NOMO-1 treated with dmso at 0.1 percent for 144 hours (cell line): ENCODE measurements at regions not wholly inside any gene's neighbourhood (a gene's known extent, or its start where the extent isn't known, plus 50 kb on each side); places are given as distances from the start of the nearest gene placed in this dataset.

Experiments
- DNase-seq: peaks from one replicate; lab custom pipeline; 2025; ENCODE audit not compliant: unreplicated experiment; lab: John Stamatoyannopoulos, UW

DNA sequence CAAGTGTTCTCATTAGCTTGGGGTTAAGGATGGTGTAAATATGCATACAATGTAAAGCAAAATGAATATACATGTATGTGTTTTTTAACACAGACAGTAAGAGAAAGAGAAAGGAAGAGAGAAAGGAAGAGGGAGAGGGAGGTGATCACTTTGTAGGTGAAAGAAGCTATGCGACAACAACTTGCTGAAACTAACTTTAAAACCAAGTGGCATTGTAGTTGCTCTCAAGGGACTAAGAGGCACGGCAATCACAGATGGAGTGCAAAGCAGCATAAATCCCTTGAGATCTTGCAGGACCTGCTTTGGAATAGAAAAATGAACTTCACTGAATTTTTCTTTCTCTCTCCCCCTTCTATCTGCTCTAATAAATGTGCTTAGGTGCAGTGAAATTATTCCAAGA is 1665.0 kb upstream of the TENM3 start:
- DNase-seq: no peak

DNA sequence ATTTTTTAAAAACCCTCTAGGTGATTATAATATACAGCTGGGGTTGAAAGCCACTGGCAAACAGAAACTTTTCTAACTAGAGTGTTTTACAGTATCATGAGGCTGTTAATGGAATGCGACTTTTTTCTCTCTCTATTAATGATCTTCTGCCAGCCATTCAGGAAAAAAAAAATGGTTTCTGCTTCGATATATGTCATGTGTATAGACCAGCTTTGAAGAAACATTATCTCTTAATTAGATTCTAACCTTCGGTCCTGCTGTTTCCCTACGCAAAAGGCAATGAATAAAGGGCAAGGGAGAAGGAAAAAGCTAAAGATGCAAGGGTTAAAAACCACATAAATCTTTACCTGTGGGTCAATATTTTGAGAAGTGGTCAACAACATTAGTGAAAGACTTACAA is 1662.1 kb upstream of the TENM3 start:
- DNase-seq: no peak

DNA sequence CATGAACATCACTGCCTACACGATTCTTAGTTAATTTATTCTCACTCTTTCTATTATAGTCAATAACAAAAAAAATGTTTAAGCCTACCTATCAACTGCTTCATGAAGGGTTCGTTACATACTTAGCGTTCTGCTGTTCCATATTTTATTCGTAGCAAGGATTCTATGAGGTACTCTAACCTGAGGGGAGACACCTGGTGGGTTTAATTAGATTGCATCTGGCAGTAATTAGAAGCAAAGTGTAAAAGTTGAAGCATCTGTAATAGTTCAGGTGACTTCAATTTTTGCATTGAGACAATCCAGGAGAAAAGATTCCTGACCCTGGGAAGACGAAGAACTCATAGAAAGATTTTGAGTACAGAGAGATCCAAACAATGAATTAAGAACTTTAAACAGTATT is 1655.8 kb upstream of the TENM3 start:
- no peak for DNase-seq

DNA sequence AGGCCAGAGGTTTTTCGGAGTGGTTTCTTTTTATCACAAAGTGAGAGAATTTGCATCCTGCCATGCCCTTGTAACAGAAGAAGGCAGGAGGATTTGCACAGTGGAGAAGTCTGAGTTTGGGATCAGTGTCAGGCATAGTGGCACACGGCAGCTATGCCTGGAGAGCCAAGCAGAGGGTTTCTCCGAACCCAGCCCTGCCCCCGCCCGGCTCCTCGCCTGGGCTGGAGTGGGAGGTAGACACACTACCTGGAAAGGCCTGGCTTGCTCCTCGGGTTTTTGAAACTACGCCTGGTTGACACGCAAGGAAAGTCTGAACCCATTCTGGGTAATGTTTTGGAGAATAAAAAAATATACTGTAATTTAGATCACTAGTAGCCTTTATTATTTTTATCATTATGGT is 1653.6 kb upstream of the TENM3 start:
- DNase-seq: no peak

DNA sequence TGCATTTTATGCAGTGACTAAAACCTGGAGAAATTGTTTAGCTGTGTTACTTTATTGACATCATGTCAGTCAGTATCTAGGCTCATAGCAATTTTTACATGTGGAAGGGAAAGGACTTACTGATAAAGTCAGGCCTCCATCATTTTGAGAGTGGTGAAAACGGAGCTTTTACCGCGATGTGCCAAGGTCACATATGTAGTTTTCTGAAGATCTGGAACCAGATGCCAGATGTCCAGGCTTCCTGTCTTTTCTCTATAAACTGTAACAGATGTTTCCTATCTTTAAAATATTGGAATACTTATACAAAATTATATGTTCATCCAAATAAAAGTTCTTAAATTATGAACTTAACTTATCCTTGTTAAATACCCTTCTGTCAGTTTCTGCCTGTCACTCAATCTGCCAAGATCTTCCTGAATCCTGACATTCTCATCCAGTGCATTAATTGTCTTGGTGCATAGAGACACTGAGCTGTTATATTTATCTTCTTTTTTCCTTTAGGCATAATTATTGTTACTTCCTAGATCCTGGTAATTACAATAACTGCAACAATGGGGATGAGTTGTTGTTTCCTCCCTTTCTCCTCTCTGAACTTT is 1646.2 kb upstream of the TENM3 start:
- DNase-seq: no peak

DNA sequence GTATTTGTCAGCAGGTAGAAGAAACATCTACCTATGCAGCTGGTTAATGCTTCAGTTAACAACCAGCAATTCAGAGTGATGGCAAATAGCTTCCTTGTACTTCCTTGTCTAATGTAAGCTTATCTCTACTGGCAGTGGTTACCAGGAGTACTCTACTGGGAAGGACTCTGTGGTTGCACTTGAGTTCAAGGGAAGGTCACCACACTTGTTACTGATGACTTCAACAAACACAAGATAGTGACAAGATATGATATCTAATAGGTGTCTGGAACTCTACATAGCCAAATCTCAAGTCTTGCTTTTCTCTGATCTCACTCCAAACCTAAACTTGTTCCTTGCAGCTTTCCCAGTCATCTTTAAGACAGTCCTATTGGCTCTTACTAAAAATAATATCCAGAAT is 1644.9 kb upstream of the TENM3 start:
- DNase-seq: no peak

DNA sequence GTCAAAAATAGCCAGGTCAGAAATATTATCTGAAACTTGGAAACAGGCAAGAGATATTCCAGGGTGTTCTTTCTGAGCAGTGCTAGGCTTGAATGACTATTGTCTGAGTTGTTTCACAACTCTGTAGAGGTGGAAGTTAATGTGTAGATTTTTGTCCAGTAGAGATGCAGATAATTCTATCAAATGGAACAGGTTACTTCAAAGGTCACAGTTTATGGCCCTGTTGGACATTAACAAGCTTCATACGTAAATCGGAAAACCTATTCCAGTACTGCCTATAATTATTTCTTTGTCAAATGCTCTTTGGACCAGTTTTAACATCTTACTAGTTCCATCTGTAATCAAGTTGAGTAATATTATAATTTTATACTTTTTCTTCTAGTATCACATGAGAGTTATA is 1639.4 kb upstream of the TENM3 start:
- no peak for DNase-seq

DNA sequence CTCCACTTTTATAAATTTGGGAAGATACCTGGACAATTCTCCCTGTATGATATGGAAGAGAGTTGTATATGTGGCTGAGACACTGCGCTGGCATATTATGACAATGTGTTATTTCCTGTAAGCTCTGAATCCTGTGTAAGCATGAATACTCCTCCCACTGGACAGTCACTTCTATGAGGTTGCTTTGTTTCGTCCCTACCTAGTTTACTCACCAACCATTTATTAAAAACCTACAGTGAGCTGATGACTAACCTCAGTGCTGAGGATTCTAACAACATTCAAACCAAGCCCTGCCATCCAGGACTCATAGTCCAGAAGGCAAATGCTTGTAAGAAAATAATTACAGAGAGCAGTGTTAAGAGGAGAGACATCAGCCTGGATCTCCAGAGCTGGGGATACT is 1632.9 kb upstream of the TENM3 start:
- DNase-seq: no peak

DNA sequence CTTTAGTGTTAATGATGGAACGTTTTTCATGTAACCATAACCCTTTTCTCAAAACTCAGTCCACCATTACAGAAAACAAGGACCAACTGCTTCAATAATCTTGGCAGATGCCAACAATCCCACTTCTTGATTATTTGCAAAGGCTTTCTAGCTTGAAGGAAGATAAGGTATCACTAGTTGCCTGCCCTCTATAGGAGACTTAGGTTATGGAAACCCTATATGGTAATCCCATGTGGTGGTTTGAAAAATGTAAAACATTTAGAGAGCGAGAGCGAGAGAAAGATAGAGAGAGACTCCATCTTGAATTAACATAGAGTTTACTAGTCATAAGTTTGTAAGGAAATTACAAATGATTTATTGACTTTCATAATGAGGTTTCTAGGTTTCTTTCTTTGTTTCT is 1627.5 kb upstream of the TENM3 start:
- DNase-seq: no peak

DNA sequence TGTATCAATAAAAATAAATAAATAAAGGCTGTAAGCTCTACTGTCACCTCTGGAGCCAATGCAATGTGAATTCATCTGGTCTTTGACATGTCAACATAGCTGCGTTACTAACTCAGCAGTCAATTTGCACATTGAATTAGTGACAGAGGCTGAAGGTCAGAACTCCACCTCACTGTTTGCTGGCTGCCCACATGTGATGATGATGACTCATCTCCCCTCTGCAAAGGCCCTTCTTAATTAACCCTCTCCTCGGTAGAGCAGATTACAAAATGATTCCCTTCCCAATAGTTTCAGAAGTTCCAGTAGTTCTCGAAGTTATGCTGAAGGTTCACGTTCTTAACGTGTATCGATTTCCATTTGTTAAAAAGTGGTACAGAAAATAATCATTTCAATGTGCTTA is 1626.0 kb upstream of the TENM3 start:
- DNase-seq: no peak

DNA sequence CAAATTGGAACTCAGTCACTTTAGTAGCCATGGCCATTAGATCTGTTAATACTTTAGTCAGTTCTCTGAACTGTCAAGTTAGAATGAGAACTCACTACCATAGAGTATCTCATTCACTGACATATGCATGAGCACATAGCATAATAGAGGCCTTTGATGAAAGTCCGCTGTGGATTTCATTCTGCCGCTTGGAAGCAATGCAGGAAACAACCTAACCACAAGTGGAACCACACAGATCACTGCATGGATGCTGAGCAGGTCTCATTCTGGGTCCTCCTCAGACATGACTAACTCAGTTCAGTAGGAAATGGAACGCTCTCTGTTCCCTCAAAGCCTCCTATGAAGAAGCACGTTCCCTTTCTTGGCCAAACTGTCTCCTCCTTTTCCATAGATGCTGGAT is 1624.8 kb upstream of the TENM3 start:
- DNase-seq: no peak

DNA sequence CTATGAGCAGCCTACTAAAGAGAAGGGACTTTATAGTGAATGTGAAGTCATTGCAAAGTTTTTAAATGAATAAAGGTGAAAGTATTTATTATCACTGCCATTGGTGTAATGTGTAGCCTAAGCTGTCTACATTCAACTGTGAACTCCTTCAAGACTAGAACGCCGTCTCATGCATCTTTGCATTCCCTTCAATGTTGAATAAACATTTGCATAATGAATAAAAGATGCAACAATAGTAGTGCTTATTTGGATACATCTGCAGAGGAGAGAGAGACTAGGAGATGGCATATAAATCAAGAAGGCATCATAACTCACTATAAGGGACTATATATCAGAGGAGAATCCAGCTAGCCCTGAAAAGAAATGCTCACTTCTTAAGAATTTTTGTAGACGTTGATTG is 1623.8 kb upstream of the TENM3 start:
- no peak for DNase-seq

DNA sequence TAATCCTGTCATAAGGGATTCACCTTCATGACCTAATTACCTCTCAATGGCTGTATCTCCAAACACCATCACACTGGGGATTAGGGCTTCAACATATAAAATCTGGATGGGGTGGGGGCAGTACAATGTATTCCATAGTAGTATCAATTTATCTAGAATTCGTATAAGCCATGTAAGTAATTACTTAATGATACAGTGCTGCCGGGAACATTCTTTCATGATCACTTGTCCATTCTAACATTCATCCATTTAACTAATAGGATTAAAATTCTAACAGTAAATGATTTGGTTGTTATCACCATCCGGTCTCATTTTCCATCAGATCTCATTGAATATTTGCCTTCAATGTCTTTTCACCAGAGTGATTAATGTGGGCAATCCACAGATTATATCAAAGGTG is 1620.9 kb upstream of the TENM3 start:
- no peak for DNase-seq

DNA sequence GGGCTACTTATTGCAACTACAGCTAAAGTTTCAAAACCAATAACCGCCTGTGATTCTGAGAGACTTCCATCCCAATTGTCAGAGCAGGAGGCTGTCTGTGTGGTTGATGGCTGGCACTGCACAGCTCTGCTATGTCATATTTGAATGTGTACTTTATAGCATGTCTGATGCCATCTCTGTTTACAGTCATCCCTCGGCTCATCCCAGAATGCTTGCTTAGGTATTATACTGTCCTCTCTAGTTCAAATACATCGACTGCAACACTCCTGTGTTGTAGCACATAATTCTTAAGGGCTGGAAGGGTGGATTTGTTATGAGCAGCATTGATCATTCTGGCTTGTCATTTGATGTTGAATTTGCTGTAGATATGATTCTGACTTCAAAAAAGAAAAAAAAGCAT is 1617.5 kb upstream of the TENM3 start:
- no peak for DNase-seq

DNA sequence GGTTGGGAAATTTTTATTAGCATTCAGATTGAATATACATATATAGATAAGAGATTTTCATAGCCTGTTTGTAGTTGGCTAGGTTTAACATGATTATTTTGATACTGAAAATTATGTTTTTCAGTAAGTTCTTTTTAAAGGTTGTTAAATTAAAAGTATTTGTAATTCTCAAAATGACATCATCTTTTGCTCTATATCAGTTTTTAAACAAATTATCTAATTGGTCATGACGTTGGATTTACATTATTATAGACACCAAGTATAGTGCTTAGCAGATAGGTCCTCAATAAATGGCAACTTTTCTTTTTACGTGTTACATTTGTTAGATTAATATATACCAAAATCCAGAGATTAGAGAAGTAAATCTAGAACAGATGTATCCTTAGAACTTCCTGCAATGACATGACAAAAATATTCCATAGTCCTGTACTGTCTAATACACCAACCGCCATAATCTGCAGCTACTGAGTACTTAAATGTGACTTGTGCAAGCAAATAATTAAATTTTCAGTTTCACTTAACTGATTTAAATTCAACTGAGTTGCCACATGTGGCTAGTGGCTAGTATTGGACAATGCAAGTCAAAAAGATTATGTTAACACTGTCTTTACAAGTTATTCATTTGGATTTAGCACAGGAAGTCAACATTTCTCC is 1613.1 kb upstream of the TENM3 start:
- DNase-seq: no peak

DNA sequence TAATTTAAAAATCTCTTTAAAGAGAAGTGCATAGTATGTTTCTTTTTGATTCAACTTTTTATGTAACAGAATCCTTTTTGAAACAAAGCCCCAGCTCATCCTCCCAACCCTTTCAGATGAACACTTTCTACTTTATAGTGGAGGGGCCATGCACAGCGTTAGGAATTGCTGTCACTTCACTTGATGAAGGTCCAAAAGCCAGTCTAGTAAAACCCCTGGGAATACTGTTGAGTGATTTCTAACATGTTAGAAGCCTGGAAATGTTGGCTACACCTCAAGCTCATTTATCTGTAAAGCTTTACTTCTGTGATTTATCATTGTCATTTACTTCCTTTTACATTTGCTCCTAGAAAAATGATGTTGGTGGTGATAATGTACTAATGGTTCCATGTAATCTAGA is 1608.9 kb upstream of the TENM3 start:
- no peak for DNase-seq

DNA sequence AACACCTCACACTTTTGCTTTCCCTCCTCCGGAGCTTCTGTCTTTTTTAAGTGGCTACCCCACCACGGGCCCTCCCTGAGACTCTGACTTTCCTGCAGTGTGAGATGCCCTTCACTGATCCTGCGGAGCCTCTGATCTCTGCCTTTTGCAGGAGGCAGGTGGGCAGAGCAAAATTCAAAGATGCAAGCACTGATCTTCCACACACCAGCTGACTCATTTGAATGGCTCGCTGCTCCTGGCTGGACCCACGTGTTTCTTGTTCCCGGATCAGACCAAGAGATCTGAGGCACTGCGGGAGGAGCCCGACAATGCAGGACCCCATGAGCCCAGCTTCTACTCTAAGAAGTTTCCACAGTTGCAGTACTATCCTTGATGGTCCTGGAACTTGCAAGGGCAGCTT is 1607.9 kb upstream of the TENM3 start:
- no peak for DNase-seq

DNA sequence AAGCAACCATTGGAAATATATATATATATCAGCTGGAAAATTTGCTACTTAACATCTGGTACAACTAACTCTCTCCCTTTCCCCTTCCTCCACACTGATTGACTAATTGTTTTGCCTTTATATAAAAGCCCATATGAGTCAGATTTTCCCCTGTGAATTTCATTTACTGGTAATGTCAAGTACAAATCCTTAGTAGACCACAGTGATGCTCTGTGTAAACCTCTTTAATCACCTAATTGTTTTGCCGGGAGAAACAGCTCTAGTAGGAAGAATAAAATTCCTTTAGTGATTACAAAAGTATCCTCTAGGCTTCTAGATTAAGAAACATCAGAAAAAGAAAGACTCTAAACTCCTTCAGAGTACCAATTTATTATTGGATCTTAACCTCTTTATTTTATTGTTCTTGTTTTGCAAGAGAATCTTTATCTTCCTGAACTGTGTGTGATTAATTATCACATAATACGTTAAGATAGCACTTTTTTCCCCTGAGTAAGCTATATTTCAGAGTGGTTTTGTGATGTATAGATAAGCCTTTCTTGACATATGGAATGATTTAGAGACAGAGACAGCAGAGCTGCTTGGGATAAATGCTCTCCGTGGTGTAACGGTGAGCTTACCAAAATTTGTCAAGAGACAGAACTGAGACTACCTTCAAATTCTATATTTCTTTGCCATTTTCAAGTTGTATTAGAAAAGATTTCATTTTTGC is 1606.4 kb upstream of the TENM3 start:
- no peak for DNase-seq

DNA sequence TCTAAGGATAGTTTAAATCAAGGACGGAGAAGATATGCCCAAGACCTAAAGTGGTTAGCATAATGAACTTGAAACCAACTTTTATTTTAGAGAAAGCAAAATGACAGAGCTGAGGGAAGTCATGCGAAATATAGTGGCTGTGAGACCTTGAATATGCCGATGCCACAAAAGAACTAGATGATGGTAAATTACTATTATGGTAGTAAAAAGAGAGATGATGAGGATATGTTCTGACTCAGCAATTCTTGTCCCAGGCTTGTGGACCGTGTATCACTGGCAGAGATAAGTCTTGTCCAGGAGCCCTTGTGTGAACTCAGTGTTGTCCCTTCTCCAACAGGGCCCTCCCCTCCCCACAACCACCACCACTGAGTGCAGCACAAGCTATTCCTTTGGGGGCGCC is 1605.6 kb upstream of the TENM3 start:
- no peak for DNase-seq

DNA sequence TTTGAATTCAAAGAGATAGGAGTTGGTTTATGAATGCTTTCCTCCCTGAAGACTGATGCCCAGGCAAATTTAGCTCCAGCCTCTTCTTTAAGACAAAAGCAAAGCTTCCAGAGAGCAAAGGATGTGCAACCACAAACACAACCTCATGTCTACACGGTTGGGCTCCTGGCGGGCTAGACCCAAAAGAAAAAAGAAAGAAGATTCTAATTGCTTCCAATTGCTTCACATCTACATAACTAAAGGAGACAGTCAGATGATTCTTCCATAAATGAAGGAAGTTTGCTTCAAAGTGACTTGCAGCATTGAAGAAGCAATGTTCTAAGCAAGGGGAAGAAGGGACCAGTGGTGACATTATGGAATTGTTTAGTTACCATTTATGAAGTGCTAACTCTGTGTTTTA is 1603.0 kb upstream of the TENM3 start:
- DNase-seq: no peak

DNA sequence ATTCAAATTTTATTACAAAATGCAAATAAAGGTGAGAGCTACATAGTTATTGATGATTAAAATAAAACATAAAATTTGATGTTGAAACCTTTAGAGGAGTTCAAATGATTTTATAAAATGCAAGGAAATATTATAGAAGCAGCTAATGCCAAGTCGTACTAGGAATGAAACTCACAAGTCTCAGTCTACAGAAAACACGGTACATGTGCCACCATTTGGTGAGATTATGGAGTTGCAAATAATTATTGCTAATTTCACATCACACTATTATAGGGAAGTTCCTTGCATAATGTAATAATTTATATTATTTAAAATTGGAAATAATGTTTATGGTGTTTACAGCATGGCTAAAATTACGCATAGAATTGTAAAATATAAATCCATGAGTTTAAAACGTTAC is 1601.7 kb upstream of the TENM3 start:
- no peak for DNase-seq

DNA sequence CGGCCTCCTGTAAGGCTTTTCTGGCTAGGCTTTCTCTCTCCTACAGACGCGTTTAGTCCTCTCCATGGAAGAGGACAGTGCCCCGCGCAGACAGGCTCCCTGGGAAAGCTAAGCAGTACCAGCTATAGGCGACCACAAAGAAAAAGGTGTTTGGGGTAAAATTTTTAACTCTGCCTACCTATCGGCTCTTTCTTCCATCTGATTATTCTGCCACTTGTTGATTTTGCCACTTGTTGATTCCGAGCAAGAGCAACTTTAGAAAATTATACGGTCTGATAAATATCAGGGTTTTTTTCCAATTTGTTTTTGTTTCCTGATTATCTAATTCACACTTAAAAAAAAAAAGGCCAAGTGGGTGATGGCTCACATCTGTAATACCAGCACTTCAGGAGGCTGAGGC is 1600.5 kb upstream of the TENM3 start:
- DNase-seq: no peak

DNA sequence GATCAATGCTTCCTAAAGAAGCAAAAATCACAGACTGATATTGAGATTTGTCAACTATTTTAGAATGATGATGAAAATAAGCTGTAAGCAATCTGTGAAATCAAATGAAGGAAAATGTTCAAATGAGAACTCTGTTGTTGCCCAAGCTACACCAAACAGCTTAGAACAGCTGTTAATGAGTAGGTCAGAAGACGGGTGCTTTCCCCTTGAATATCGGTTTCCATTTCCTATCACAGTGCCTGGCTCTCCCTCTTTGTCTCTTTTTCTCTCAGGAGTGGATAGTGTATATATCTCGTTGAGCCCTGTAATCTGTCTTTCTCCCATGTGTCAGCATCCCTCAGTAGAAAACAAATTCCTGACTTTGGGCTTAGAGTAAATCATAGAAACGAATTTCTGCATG is 1592.9 kb upstream of the TENM3 start:
- DNase-seq: no peak
